Right lobe of liver (tissue), 6 donors: ENCODE measurements at regions not wholly inside any gene's neighbourhood (a gene's known extent, or its start where the extent isn't known, plus 50 kb on each side); places are given as distances from the start of the nearest gene placed in this dataset.

ENCODE experiments used
- ATAC-seq, 4 donors: fragments of 200-7000 bp; cut with Tn5 transposase; one replicate each; pipeline ENCODE4 v1.9.1; 2020; ENCODE audit warnings: mild to moderate bottlenecking in 4 of 4, moderate library complexity in 4 of 4
- DNase-seq, 3 donors: peaks; one replicate each; pipeline ENCODE4 v3.0.0-alpha.2; 2020
- H3K27ac ChIP-seq, 3 donors: fragments of 200-600 bp; one replicate each; pipeline ENCODE4 v1.8.0; 2022
- H3K27me3 ChIP-seq, 2 donors: fragments of 200-600 bp; one replicate each; pipeline ENCODE4 v1.8.0; 2022
- H3K36me3 ChIP-seq, 4 donors: fragments of 200-600 bp; sonication (generic) in 1 of 4; one replicate each; pipeline versions ENCODE4 v1.5.1 to v1.8.0; 2017 to 2022; ENCODE audit warnings: control low read depth in 1 of 4
- H3K4me1 ChIP-seq, 4 donors: fragments of 200-600 bp; sonication (generic) in 1 of 4; one replicate each; pipeline versions ENCODE4 v1.5.1 to v1.8.0; 2017 to 2022; ENCODE audit warnings: control low read depth in 1 of 4
- H3K4me3 ChIP-seq, 3 donors: fragments of 200-600 bp; one replicate each; pipeline ENCODE4 v1.8.0; 2022
- H3K9me3 ChIP-seq, 4 donors: fragments of 200-600 bp; sonication (generic) in 1 of 4; one replicate each; pipeline versions ENCODE4 v1.5.1 to v1.8.0; 2017 to 2022; ENCODE audit warnings: control low read depth in 1 of 4
- POLR2A ChIP-seq: fragments of 450-650 bp; IDR thresholded peaks from one replicate; pipeline ENCODE4 v1.6.1; 2017; ENCODE audit warnings: antibody characterized with exemption, mild to moderate bottlenecking
- WGBS: methylation state at CpG from one replicate; pipeline ENCODE4 v1.1.6; 2018; ENCODE audit warnings: low coverage, low lambda C conversion rate; ENCODE audit not compliant: insufficient coverage; ENCODE audit errors: missing lambda C conversion rate; 5-methylcytosine and 5-hydroxymethylcytosine counted together
- intact Hi-C, 2 donors: fragments of 100-400 bp; cut with DNase I; formaldehyde crosslinking; loops; one replicate each; pipeline versions ENCODE4 v1.11.2 to v1.14.1; 2022
- TF ChIP-seq, protein P1 (sequence below), 4 donors: fragments of 200-600 bp in 3 of 4; fragments of 450-650 bp in 1 of 4; IDR thresholded peaks; one replicate each; pipeline versions ENCODE4 v1.5.1 to v1.8.0; 2016 to 2022; ENCODE audit warnings: antibody characterized with exemption in 4 of 4, mild to moderate bottlenecking in 2 of 4
- donor health status: DM: no; HTN: yes; CAD: no.
- donor health status: DM: no; HTN: no; CAD: no.
- donor health status: DM: no; HTN: no; CAD: no.
- donor health status: DM: no; HTN: yes; CAD: no.
- donor health status: DM: no; HTN: yes; CAD: no.

DNA sequence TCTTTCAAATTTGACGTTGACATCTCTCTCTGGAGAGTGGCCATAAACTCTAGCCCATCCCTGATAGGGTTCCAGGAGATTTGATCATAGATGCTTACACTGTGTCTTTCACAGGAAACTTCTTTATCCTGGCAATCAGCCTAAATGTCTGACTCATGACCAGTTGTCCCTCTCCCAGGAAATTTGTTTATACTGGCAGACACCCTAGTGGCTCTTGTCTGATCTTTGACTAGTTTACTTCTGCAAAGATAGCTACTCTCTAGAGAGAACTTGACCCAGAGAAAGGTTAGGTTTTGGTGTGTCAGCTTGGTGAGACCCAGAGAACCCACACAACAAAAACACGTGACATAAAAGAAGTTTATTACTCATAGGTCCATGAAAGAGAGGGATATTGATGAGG lies 509.8 kb downstream of the CENPC start:
- WGBS, result 14% methylated on average over 2 of the region's 2 CpGs
- H3K9me3 ChIP-seq, result no peaks in the 10 kb centered on the region
- intact Hi-C loops, result no loop called here
- H3K27me3 ChIP-seq, result no peaks in the 10 kb centered on the region
- no peak for TF ChIP-seq POLR2A
- TF ChIP-seq, protein P1, sequence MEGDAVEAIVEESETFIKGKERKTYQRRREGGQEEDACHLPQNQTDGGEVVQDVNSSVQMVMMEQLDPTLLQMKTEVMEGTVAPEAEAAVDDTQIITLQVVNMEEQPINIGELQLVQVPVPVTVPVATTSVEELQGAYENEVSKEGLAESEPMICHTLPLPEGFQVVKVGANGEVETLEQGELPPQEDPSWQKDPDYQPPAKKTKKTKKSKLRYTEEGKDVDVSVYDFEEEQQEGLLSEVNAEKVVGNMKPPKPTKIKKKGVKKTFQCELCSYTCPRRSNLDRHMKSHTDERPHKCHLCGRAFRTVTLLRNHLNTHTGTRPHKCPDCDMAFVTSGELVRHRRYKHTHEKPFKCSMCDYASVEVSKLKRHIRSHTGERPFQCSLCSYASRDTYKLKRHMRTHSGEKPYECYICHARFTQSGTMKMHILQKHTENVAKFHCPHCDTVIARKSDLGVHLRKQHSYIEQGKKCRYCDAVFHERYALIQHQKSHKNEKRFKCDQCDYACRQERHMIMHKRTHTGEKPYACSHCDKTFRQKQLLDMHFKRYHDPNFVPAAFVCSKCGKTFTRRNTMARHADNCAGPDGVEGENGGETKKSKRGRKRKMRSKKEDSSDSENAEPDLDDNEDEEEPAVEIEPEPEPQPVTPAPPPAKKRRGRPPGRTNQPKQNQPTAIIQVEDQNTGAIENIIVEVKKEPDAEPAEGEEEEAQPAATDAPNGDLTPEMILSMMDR (IDR thresholded peaks at IDR 0.05), result no peak
- peaks cover 0 to 6% (median 0%) of the 10 kb centered on the region in 4 donors for H3K4me1 ChIP-seq
- peak; percentile 83 to 98 (median 94) for ATAC-seq
- DNase-seq, result no peak
- H3K4me3 ChIP-seq, result no peak overlapping the region
- H3K36me3 ChIP-seq, result no peaks in the 10 kb centered on the region
- H3K27ac ChIP-seq, result no peak overlapping the region

DNA sequence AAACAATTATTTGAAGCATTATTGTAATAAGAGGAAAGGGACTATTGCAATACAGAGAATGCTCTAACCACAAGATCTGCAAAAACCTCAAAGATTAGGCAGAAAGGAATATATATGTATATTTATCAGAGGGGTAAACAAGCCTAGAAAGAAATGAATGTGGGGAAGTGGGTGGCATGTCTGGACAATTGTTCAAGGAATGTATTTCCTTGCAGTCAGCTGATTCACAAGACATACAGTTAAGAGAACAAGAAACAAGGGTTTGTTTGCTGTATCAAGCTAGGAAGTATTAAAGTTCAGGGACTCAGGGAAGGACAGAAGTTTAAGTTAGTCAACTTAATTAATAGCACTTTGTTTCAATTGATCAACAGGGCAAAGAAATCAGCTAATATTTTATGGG lies 514.7 kb downstream of the CENPC start:
- no peak for DNase-seq
- ATAC-seq, result no peak
- Histone ChIP-seq H3K36me3 (no peaks in the 10 kb centered on the region), H3K4me1 (peaks cover 0 to 1% (median 0%) of the 10 kb centered on the region in 4 donors), H3K9me3 (no peaks in the 10 kb centered on the region), H3K4me3 (no peak overlapping the region), H3K27me3 (no peaks in the 10 kb centered on the region), H3K27ac (no peak overlapping the region)
- TF ChIP-seq, protein P1 (IDR thresholded peaks at IDR 0.05), result no peak
- TF ChIP-seq POLR2A, result no peak
- intact Hi-C loops, result no loop called here

DNA sequence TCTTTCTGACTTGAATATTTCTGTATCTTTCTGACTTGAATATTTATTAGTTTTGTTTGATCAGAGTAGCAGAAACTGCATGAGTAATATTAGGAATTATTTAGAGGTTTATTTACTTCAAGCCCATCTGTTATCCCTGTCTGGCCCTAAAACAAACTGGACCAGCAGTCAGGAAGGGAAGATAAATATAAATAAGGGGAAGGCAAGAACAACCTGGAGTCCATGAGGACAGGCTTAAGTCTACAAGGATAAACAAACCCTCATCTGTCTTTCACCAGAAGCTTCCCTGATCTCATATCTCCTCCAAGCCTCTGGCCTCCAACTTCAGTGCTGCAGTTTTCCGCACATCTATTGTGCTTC lies 524.9 kb downstream of the CENPC start:
- DNase-seq (no peak), ATAC-seq (no peak)
- no peaks in the 10 kb centered on the region for H3K4me1 ChIP-seq
- no peaks in the 10 kb centered on the region for H3K27me3 ChIP-seq
- no peak overlapping the region for H3K27ac ChIP-seq
- no peaks in the 10 kb centered on the region for H3K9me3 ChIP-seq
- no peak overlapping the region for H3K4me3 ChIP-seq
- TF ChIP-seq, protein P1 (IDR thresholded peaks at IDR 0.05), result no peak
- no peak for TF ChIP-seq POLR2A
- 73% methylated on average over 1 of the region's 1 CpG for WGBS
- intact Hi-C loops, result no loop called here
- H3K36me3 ChIP-seq, result no peaks in the 10 kb centered on the region

GRCh38 chr4:67019686-67020437 lies 525.4 kb downstream of the CENPC start:
- no peak for DNase-seq
- TF ChIP-seq, protein P1 (IDR thresholded peaks at IDR 0.05), result no peak
- no peak for TF ChIP-seq POLR2A
- Histone ChIP-seq H3K36me3 (no peaks in the 10 kb centered on the region), H3K27me3 (no peaks in the 10 kb centered on the region), H3K27ac (no peak overlapping the region), H3K4me3 (no peak overlapping the region), H3K9me3 (no peaks in the 10 kb centered on the region), H3K4me1 (no peaks in the 10 kb centered on the region)
- intact Hi-C loops, result no loop called here
- 44% methylated on average over 3 of the region's 3 CpGs for WGBS
- no peak for ATAC-seq

DNA sequence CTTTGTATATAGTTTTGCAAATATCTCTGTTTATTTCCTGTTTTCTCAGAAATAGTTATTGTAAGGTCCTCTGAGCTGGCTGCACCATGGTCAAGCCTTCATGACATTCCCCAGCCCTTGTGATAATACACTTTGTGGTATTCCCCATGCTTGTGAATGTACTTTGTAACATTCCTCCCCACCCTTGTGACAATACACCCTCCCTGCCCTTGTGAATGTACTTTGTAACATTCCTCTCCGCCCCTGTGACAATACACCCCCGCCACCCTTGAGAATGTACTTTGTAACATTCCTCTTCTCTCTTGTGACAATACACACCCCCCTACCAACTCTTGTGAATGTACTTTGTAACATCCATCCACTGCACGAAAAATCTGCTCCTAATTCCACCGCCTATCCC lies 530.7 kb downstream of the CENPC start:
- H3K27me3 ChIP-seq, result no peaks in the 10 kb centered on the region
- intact Hi-C loops, result no loop called here
- no peaks in the 10 kb centered on the region for H3K4me1 ChIP-seq
- no peak for TF ChIP-seq POLR2A
- TF ChIP-seq, protein P1 (IDR thresholded peaks at IDR 0.05), result no peak
- no peaks in the 10 kb centered on the region for H3K36me3 ChIP-seq
- H3K4me3 ChIP-seq, result no peak overlapping the region
- DNase-seq (no peak), ATAC-seq (no peak)
- WGBS, result 59% methylated on average over 4 of the region's 4 CpGs
- no peaks in the 10 kb centered on the region for H3K9me3 ChIP-seq
- H3K27ac ChIP-seq, result no peak overlapping the region
